ENCODE measurements at regions not wholly inside any gene's neighbourhood (a gene's known extent, or its start where the extent isn't known, plus 50 kb on each side); places are given as distances from the start of the nearest gene placed in this dataset.

- DNase-seq = no peak
These were observed 111.6 kb upstream of the PIEZO2 start for GRCh38 chr18:11260961-11261461.

DNA sequence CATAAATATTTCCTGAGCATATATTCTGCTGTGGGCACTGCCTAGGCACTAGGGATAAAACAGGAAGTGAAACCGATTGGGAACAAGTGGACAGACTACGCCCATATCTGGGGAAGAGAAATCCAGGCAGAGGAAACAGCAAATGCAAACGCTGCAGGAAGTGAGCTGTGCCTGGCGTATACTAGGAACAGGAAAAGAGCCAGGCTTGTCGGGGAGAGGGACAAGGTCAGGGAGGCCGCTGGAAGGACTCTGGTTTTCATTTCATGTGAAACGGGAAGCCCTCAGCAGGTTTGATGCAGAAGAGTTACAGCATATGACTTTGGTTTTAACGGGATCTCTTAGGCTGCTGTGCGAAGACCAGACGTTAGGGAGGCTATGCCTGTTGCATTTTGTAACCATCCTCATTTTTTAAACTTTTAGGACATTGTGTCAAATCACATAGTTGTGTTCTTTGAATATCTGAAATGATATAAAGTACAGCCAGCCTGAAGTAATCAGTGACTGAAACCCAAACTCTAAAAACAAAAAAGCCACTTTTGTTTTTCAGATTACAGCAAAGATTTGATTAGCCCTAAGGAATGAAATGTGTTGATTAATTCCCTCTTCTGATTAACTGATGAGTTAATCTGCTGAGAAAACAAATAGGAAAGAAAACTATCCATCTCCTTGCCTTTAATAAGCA is 110.2 kb upstream of the PIEZO2 start:
- no peak for DNase-seq

DNA sequence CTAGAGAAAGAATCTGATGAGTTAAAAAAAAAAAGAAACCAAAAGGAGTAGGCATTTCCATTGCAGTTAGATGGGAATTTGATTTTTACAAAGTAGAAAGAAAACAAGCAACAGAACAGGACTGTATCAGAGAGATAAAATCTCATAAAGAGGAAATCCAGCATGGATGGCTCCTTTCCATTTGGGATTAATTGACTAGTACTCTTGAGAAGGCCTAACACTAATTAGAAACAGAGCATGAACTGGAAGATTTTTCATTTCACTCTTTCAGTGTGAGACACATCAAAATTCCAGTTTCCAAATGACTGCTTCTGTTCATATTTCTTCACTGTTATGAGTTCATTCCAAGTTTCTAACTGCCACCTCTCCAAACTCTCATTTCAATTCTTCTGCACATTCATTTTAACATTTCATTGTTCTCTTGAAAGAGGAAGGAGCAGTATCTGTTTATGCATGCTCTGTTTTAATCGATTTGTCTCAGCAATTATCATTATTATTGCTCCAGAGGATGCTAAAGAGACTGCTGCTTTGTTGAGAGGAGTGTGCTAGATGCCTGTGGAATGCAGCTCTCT is 108.8 kb upstream of the PIEZO2 start:
- no peak for DNase-seq

DNA sequence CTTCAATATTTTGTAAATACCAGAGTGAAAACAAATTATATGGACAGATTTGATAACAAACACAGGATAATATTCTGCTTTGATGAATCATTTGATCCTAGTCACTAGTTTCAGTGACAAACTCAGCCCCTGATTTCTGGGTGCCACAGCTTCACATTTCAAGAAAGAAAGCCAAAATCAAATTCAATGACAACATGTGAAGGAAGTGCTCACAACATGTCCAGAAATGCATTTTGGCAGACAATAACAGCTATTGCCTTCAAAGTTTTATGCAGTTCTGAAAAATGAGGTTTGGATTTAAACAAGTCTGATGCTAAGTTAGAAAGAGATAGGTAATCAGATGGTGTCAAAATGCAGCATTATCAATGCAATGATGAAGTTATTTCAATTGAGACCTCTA is 106.9 kb upstream of the PIEZO2 start:
- no peak for DNase-seq

GRCh38 chr18:11251891-11252270 is 102.5 kb upstream of the PIEZO2 start:
- DNase-seq = no peak

GRCh38 chr18:11251229-11251890 is 102.0 kb upstream of the PIEZO2 start:
- DNase-seq = no peak

DNA sequence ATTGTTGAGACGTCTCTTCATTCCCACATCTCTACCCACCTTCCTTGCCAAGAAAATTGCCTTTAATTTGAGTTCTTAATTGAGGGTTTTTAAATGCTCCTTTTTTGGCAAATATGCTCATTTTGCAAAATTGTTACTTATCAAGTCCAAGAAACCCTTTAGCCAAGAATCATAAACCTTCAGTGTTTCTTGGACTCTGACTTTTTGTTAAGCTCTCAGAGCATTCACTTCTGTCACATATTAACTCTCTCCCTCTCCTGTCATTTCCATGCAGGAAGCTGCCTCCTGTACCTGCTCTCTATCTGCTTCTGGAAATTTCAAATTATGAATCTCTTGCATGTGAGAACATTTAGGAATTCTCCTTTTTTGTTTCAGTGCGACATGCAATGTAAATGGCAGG is 100.0 kb upstream of the PIEZO2 start:
- DNase-seq = no peak

GRCh38 chr18:11247381-11247970 is 98.1 kb upstream of the PIEZO2 start:
- DNase-seq = no peak

DNA sequence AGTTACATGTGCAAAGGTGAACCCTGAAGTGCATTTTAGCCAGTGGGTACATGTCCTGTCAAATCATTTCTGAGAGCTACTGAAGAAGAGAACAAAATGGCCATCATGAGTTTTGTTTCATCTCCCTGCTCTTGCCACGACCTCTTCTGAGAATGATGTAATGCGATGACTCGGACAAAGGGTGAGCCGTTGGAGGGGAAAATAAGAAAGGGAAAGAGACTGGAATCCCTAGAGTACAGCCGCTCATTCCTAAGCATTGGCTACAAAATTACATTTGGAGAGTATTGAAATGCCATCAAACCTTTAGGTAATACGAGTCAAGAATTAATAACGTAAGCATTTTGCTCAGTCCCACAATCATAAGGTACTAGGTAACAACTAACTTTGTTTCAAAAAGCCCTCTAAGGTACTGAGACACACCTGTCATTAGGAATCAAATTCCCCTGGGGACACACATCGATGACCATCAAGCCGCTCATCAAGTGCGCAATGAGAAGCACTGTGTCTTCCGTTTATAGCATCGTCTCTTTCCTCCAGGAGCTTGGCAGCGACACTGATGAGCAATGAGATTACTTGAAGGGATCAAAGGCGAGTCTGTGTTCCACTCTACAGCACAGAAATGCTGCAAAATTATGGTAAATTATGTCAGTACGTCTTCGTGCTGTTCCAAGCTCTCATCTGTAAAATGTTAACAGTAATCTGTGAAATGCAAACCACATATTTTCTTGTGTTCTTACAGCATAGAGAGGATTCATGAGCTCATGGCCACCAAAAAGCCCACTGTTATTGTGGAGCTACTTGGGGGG is 97.3 kb upstream of the PIEZO2 start:
- no peak for DNase-seq

- DNase-seq = no peak
These were observed 96.5 kb upstream of the PIEZO2 start for GRCh38 chr18:11245879-11246278.

DNA sequence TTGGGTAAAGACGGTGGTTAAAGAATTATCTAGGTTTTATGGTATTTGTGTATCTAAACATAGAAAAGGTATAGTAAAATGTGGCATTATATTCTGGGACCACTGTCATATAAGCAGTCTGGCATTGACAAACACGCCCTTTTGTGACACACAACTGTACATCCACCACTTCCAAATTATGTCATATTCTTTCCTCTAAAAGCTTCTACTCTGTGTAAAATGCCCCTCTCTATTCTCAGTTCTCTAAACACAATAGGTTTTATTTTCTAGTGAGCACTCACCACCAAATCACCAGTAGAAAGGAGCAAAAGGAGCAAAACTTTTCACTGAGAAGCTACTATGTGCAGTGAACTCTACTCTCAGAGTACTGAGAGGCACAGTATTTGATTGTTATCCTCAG is 88.1 kb upstream of the PIEZO2 start:
- DNase-seq = no peak

DNA sequence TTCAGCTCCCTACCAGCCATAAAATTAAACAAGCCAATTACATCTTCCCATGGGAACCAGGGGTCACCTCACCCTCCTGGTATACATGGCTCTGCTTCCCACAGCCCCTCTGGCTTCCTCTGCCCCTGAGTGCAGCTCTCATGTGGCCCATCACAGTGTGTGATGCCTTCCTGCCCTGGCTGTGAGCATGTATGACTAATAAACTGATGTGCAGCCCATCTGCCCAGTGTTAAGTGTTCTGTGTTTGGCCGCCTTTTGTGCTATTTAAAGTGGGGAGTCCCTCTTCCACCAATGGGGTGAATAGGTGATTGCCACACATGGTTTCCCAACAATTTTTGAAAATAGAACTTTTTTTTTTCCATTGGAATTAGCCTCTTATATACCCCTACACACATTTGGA is 87.7 kb upstream of the PIEZO2 start:
- DNase-seq = no peak

DNA sequence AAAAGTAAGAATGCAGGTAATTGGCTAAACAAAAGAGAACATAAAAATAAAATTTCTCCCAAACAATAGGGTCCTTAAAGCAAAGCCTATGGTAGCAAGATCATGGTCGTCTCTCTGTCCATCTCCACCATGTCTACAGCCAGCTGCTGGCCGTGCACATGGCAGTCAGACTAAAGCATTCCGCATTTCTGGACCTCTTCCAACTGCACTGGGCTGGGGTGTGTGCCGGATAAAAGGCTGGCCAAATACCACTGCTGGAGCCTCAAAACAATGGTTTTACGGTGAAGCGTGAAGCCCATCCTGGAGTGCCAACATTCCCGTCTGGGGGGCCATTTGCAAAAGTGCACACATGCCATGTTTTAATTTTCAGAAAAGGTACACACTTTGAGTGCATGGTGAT is 74.8 kb upstream of the PIEZO2 start:
- DNase-seq = no peak

- DNase-seq = no peak
These were observed 70.2 kb upstream of the PIEZO2 start for GRCh38 chr18:11219571-11219970.

DNA sequence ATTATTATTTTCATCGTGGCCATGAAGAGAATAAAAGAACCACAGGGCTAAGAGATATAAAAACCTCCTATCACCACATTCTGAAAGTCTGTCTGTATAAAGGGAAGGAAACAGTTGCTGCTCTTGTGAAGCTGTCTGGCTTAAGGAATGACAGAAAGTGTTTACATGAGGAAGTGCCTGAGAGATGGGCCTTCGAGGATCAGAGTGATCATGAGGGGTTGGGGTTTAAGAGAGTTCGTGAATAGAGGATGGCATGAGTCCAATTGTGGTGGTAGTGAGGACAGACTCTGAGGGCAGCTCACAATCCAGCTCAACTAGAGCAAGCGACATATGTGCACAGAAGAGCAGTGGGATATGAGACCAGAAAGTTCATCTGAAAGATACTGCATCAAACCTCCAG is 65.8 kb upstream of the PIEZO2 start:
- DNase-seq = peak; percentile 42

- DNase-seq = no peak
These were observed 54.7 kb upstream of the PIEZO2 start for GRCh38 chr18:11204020-11204419.

GRCh38 chr18:11199477-11199876 is 50.1 kb upstream of the PIEZO2 start:
- no peak for DNase-seq
